MCF 10A (cell line): ENCODE measurements at regions not wholly inside any gene's neighbourhood (a gene's known extent, or its start where the extent isn't known, plus 50 kb on each side); places are given as distances from the start of the nearest gene placed in this dataset.

Source experiments
- BruUV-seq: library from RNA; stranded (reverse); fragments of 400-500 nt; replicated peaks from 2 replicates; lab custom pipeline; 2021; lab: Mats Ljungman, UMichigan
- CTCF ChIA-PET: fragments of 300-600 bp; sonication (Branson Sonifier 250); formaldehyde crosslinking; extraction: SDS; loops from one replicate; lab custom pipeline; 2021; ENCODE audit warnings: antibody characterized with exemption, inconsistent platforms; lab: Yijun Ruan, JAX
- POLR2A ChIA-PET: fragments of 300-600, 350-650 bp; sonication (Branson Sonifier 250); formaldehyde crosslinking; extraction: SDS; loops from one replicate; lab custom pipeline; 2020; ENCODE audit warnings: antibody characterized with exemption, inconsistent platforms; lab: Yijun Ruan, JAX
- DNase-seq: peaks from one replicate; pipeline ENCODE4 v3.0.0-alpha.2; 2018; ENCODE audit not compliant: unreplicated experiment
- H3K27ac Mint-ChIP-seq: one replicate; pipeline ENCODE4 v1.8.0; 2022; ENCODE audit warnings: mild to moderate bottlenecking, low read depth, mixed read lengths; ENCODE audit not compliant: unreplicated experiment
- H3K27me3 Mint-ChIP-seq: one replicate; pipeline ENCODE4 v1.8.0; 2022; ENCODE audit warnings: mixed read lengths; ENCODE audit not compliant: insufficient read depth, unreplicated experiment
- H3K36me3 Mint-ChIP-seq: one replicate; pipeline ENCODE4 v1.8.0; 2022; ENCODE audit warnings: mild to moderate bottlenecking, moderate library complexity, mixed read lengths; ENCODE audit not compliant: insufficient read depth, unreplicated experiment
- H3K4me1 Mint-ChIP-seq: one replicate; pipeline ENCODE4 v1.8.0; 2022; ENCODE audit warnings: mixed read lengths; ENCODE audit not compliant: insufficient read depth, unreplicated experiment
- H3K4me3 Mint-ChIP-seq: one replicate; pipeline ENCODE4 v1.8.0; 2022; ENCODE audit warnings: mild to moderate bottlenecking, moderate library complexity, mixed read lengths; ENCODE audit not compliant: unreplicated experiment
- H3K9me3 Mint-ChIP-seq: one replicate; pipeline ENCODE4 v1.8.0; 2022; ENCODE audit warnings: mixed read lengths; ENCODE audit not compliant: unreplicated experiment
- CTCF ChIP-seq: fragments of 200-600 bp; IDR thresholded peaks from one replicate; pipeline ENCODE4 v1.8.0; 2022; ENCODE audit warnings: antibody characterized with exemption, mild to moderate bottlenecking; ENCODE audit not compliant: unreplicated experiment
- intact Hi-C: fragments of 100-400 bp; cut with micrococcal nuclease; formaldehyde crosslinking; loops from 2 replicates; pipeline ENCODE4 v1.14.1; 2022

GRCh38 chr9:86836797-86837196, 110.5 kb downstream of the GAS1 start:
- Mint-ChIP-seq H3K9me3 (no peaks in the 10 kb centered on the region), H3K27me3 (no peaks in the 10 kb centered on the region), H3K4me1 (no peaks in the 10 kb centered on the region), H3K27ac (no peak overlapping the region), H3K36me3 (no peaks in the 10 kb centered on the region), H3K4me3 (no peak overlapping the region)
- no peak for TF ChIP-seq CTCF
- BruUV-seq: no TSS peak
- ChIA-PET CTCF (interaction anchor here (0.5 to 0.6 kb wide), 2 partner anchors 289 to 1505 kb away, joined by 3 to 4 read pairs; no protein-coding TSS in a partner anchor), POLR2A (interaction anchor here (0.5 to 1.6 kb wide), 2 partner anchors 20 to 79 kb away, joined by 3 to 5 read pairs; no protein-coding TSS in a partner anchor)
- DNase-seq: no peak
- intact Hi-C loops: no loop called here

- Mint-ChIP-seq H3K9me3 (no peaks in the 10 kb centered on the region), H3K27me3 (no peaks in the 10 kb centered on the region), H3K4me1 (no peaks in the 10 kb centered on the region), H3K27ac (no peak overlapping the region), H3K36me3 (no peaks in the 10 kb centered on the region), H3K4me3 (no peak overlapping the region)
- CTCF ChIA-PET: interaction anchor here (0.5 to 0.6 kb wide), 3 partner anchors 81 to 1506 kb away, joined by 3 to 4 read pairs (median 3); no protein-coding TSS in a partner anchor
- BruUV-seq: no TSS peak
- intact Hi-C loops: no loop called here
- no peak for TF ChIP-seq CTCF
- DNase-seq: no peak
- POLR2A ChIA-PET: interaction anchor here (1.6 kb wide), 1 partner anchor 21 kb away, joined by 5 read pairs; no protein-coding TSS in a partner anchor
Measured at GRCh38 chr9:86836266-86836665, 111.0 kb downstream of the GAS1 start.

GRCh38 chr9:86830356-86830755, 117.0 kb downstream of the GAS1 start:
- CTCF ChIA-PET: interaction anchor here (0.6 kb wide), 1 partner anchor 320 kb away, joined by 3 read pairs; no protein-coding TSS in a partner anchor
- H3K4me1 Mint-ChIP-seq: no peaks in the 10 kb centered on the region
- no peak for TF ChIP-seq CTCF
- no peak overlapping the region for H3K27ac Mint-ChIP-seq
- H3K36me3 Mint-ChIP-seq: no peaks in the 10 kb centered on the region
- POLR2A ChIA-PET: interaction anchor here (0.6 kb wide), 1 partner anchor 12 kb away, joined by 3 read pairs; no protein-coding TSS in a partner anchor
- no peak overlapping the region for H3K4me3 Mint-ChIP-seq
- peaks cover 19% of the 10 kb centered on the region for H3K27me3 Mint-ChIP-seq
- intact Hi-C loops: no loop called here
- H3K9me3 Mint-ChIP-seq: no peaks in the 10 kb centered on the region
- no peak for DNase-seq
- no TSS peak for BruUV-seq

- Mint-ChIP-seq H3K4me1 (no peaks in the 10 kb centered on the region), H3K36me3 (no peaks in the 10 kb centered on the region), H3K27me3 (peaks cover 22% of the 10 kb centered on the region), H3K27ac (no peak overlapping the region), H3K9me3 (peaks cover 7% of the 10 kb centered on the region), H3K4me3 (no peak overlapping the region)
- BruUV-seq: no TSS peak
- TF ChIP-seq CTCF: no peak
- POLR2A ChIA-PET: interaction anchor here (0.6 kb wide), 1 partner anchor 13 kb away, joined by 3 read pairs; no protein-coding TSS in a partner anchor
- no peak for DNase-seq
- CTCF ChIA-PET: no interaction called here
- intact Hi-C loops: no loop called here
Measured at GRCh38 chr9:86829496-86830046, 117.7 kb downstream of the GAS1 start.
